ENCODE measurements at regions not wholly inside any gene's neighbourhood (a gene's known extent, or its start where the extent isn't known, plus 50 kb on each side); places are given as distances from the start of the nearest gene placed in this dataset.
"Not testable (repeated sequence)": the region's sequence is repeated elsewhere in the genome, so short reads cannot be mapped to it uniquely, and the experiment has no call there.

DNA sequence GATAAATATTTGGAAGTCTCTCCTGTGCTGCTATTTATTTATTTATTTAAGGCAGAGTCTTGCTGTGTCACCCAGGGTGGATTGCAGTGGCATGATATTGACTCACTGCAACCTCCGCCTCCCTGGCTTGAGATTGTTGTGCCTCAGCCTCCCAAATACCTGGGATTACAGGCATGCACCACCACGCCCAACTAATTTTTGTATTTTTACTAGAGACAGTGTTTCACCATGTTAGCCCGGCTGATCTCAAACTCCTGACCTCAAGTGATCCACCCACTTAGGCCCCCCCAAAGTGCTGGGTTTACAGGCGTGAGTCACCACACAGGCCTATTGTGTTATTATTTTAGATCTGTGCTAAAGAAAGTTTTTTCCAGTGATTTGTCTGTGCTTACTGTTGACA is 225.2 kb downstream of the CCER1 start:
- DNase-seq (ENCODE audit: low read depth) = peak; percentile 6
- H3K4me3 ChIP-seq (ENCODE audit: low read length) = no peak overlapping the region
- TF ChIP-seq CTCF (conservative IDR thresholded peaks at IDR 0.05; ENCODE audit: low read depth, low read length) = no peak

DNA sequence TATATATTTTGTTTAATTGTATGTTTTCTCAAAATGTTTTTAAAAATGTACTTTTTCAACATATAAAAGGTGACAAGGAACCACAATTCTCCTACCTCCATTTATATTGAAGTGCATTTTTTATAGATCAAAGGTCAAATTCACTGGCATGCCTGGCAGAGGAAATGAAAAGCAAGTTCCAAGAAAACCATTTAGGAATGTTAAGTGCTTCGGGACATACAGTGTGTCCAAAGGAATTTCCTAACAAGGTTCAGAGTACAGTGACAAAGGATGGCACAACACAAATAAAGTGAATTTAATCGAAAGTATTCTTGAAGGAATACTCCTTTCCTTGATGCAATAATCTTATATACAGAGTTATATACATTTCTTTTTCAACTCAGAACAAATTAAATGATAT is 242.3 kb downstream of the CCER1 start:
- no peak overlapping the region for H3K4me3 ChIP-seq (ENCODE audit: low read length)
- no peak for TF ChIP-seq CTCF (conservative IDR thresholded peaks at IDR 0.05; ENCODE audit: low read depth, low read length)
- peak; percentile 17 for DNase-seq (ENCODE audit: low read depth)

- no peak overlapping the region for H3K4me3 ChIP-seq (ENCODE audit: low read length)
- TF ChIP-seq CTCF (conservative IDR thresholded peaks at IDR 0.05; ENCODE audit: low read depth, low read length) = no peak
- no peak for DNase-seq (ENCODE audit: low read depth)
Measured at GRCh38 chr12:90710711-90711110, 244.3 kb downstream of the CCER1 start.

- DNase-seq (ENCODE audit: low read depth) = no peak
- no peak for TF ChIP-seq CTCF (conservative IDR thresholded peaks at IDR 0.05; ENCODE audit: low read depth, low read length)
- no peak overlapping the region for H3K4me3 ChIP-seq (ENCODE audit: low read length)
Measured at GRCh38 chr12:90706036-90706435, 248.9 kb downstream of the CCER1 start.

DNA sequence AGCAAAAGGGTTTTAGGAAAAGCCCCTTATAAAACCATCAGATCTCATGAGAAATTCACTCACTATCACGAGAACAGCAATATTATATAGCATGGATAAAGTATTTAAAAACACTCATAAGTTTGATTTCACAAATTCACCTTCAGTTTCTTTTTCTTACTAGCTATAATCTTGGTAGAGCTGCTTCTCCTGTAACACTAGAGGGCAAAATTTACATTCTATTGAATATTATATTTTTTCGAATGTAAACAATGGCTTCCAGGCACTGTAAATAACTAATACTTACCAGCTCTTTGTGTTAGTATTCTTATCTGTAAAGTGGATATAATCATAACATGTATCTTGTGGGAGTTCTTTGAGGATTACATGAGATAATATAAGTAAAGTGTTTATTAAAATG is 259.6 kb downstream of the CCER1 start:
- DNase-seq (ENCODE audit: low read depth) = no peak
- peak; percentile 33 for TF ChIP-seq CTCF (conservative IDR thresholded peaks at IDR 0.05; ENCODE audit: low read depth, low read length)
- no peak overlapping the region for H3K4me3 ChIP-seq (ENCODE audit: low read length)

- TF ChIP-seq CTCF (conservative IDR thresholded peaks at IDR 0.05; ENCODE audit: low read depth, low read length) = no peak
- DNase-seq (ENCODE audit: low read depth) = no peak
- H3K4me3 ChIP-seq (ENCODE audit: low read length) = no peak overlapping the region
Measured at GRCh38 chr12:90690120-90690519, 264.9 kb downstream of the CCER1 start.

DNA sequence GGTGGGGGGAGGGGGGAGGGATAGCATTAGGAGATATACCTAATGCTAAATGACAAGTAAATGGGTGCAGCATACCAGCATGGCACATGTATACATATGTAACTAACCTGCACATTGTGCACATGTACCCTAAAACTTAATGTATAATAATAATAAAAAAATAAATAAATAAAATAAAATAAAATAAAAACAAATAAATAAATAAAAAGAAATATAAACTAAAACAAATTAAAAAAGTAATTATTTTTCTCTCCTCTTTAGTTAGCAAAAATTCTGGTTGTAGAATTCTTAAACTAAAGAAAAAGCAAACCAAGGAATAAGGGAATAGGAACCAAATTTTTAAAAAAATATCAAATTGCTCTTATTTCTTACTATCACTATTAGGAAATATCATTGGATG is 267.3 kb downstream of the CCER1 start:
- not testable (repeated sequence) for H3K4me3 ChIP-seq (ENCODE audit: low read length); DNase-seq (ENCODE audit: low read depth)

- no peak for DNase-seq (ENCODE audit: low read depth)
- H3K4me3 ChIP-seq (ENCODE audit: low read length) = no peak overlapping the region
- no peak for TF ChIP-seq CTCF (conservative IDR thresholded peaks at IDR 0.05; ENCODE audit: low read depth, low read length)
Measured at GRCh38 chr12:90683871-90684270, 271.1 kb downstream of the CCER1 start.

All from retinal pigment epithelial cell (primary cell).